SH-SY5Y (cell line): ENCODE measurements at regions not wholly inside any gene's neighbourhood (a gene's known extent, or its start where the extent isn't known, plus 50 kb on each side); places are given as distances from the start of the nearest gene placed in this dataset.

Source experiments
- GATA2 ChIP-seq: IDR thresholded peaks from 2 replicates; pipeline ENCODE4 v1.6.1; 2011; ENCODE audit warnings: mild to moderate bottlenecking, low read depth, low read length
- GATA3 ChIP-seq: IDR thresholded peaks from 2 replicates; pipeline ENCODE4 v1.6.1; 2011; ENCODE audit warnings: low read depth, mild to moderate bottlenecking, low read length, moderate library complexity

- TF ChIP-seq GATA3 = no peak
- TF ChIP-seq GATA2 = no peak
Measured at GRCh38 chr7:25626451-25627131, 398.3 kb upstream of the NPVF start.
